ENCODE measurements at regions not wholly inside any gene's neighbourhood (a gene's known extent, or its start where the extent isn't known, plus 50 kb on each side); places are given as distances from the start of the nearest gene placed in this dataset.
A peak's percentile ranks its signal among the peaks of the same experiment; 100 is the strongest.
"Not testable (repeated sequence)": the region's sequence is repeated elsewhere in the genome, so short reads cannot be mapped to it uniquely, and the experiment has no call there.

- DNase-seq (ENCODE audit: low read depth in 2 of 2): not testable (repeated sequence)
Measured at GRCh38 chr7:55743454-55743717, 119.2 kb downstream of the SEPTIN14 start.

- DNase-seq (ENCODE audit: low read depth in 2 of 2): not testable (repeated sequence)
Measured at GRCh38 chr7:55742651-55743453, 119.7 kb downstream of the SEPTIN14 start.

- DNase-seq (ENCODE audit: low read depth in 2 of 2): not testable (repeated sequence)
Measured at GRCh38 chr7:55741721-55742631, 120.6 kb downstream of the SEPTIN14 start.

- not testable (repeated sequence) for DNase-seq (ENCODE audit: low read depth in 2 of 2)
Measured at GRCh38 chr7:55740633-55741250, 121.8 kb downstream of the SEPTIN14 start.

GRCh38 chr7:55740053-55740452 lies 122.5 kb downstream of the SEPTIN14 start:
- DNase-seq (ENCODE audit: low read depth in 2 of 2): not testable (repeated sequence)

GRCh38 chr7:55736641-55737221 lies 125.8 kb downstream of the SEPTIN14 start:
- not testable (repeated sequence) for DNase-seq (ENCODE audit: low read depth in 2 of 2)

- peak; percentile 12 to 59 for DNase-seq (ENCODE audit: low read depth in 2 of 2)
Measured at GRCh38 chr7:55733241-55734140, 129.1 kb downstream of the SEPTIN14 start.

- no peak for DNase-seq (ENCODE audit: low read depth in 2 of 2)
Measured at GRCh38 chr7:55731931-55732330, 130.6 kb downstream of the SEPTIN14 start.

GRCh38 chr7:55730197-55730596 lies 132.4 kb downstream of the SEPTIN14 start:
- no peak for DNase-seq (ENCODE audit: low read depth in 2 of 2)

GRCh38 chr7:55723621-55723941 lies 139.0 kb downstream of the SEPTIN14 start:
- no peak for DNase-seq (ENCODE audit: low read depth in 2 of 2)

- DNase-seq (ENCODE audit: low read depth in 2 of 2): not testable (repeated sequence)
Measured at GRCh38 chr7:55722874-55723620, 139.5 kb downstream of the SEPTIN14 start.

GRCh38 chr7:55721004-55721403 lies 141.5 kb downstream of the SEPTIN14 start:
- not testable (repeated sequence) for DNase-seq (ENCODE audit: low read depth in 2 of 2)

GRCh38 chr7:55715247-55715867 lies 143.1 kb upstream of the VOPP1 start:
- not testable (repeated sequence) for DNase-seq (ENCODE audit: low read depth in 2 of 2)

GRCh38 chr7:55714370-55714769 lies 142.1 kb upstream of the VOPP1 start:
- DNase-seq (ENCODE audit: low read depth in 2 of 2): not testable (repeated sequence)

GRCh38 chr7:55710312-55710711 lies 138.0 kb upstream of the VOPP1 start:
- not testable (repeated sequence) for DNase-seq (ENCODE audit: low read depth in 2 of 2)

- DNase-seq (ENCODE audit: low read depth in 2 of 2): not testable (repeated sequence)
Measured at GRCh38 chr7:55708028-55708427, 135.7 kb upstream of the VOPP1 start.

GRCh38 chr7:55707410-55707809 lies 135.1 kb upstream of the VOPP1 start:
- DNase-seq (ENCODE audit: low read depth in 2 of 2): not testable (repeated sequence)

- DNase-seq (ENCODE audit: low read depth in 2 of 2): not testable (repeated sequence)
Measured at GRCh38 chr7:55706451-55707195, 134.3 kb upstream of the VOPP1 start.
